CD4-positive, alpha-beta T cell (primary cell): ENCODE measurements at regions not wholly inside any gene's neighbourhood (a gene's known extent, or its start where the extent isn't known, plus 50 kb on each side); places are given as distances from the start of the nearest gene placed in this dataset.

ENCODE experiments used
- ATAC-seq: fragments of 200-7000 bp; cut with Tn5 transposase; one replicate; pipeline ENCODE4 v1.10.0; 2022; ENCODE audit warnings: mild to moderate bottlenecking; ENCODE audit not compliant: poor library complexity
- CTCF ChIA-PET: fragments of 350-600 bp; sonication (Branson Sonifier 250); formaldehyde crosslinking; loops from one replicate; lab custom pipeline; 2021; ENCODE audit warnings: antibody characterized with exemption, inconsistent platforms; lab: Charles Lee
- POLR2A ChIA-PET: fragments of 350-600 bp; sonication (Branson Sonifier 250); formaldehyde crosslinking; loops from one replicate; lab custom pipeline; 2021; ENCODE audit warnings: antibody characterized with exemption, inconsistent platforms; lab: Charles Lee
- DNase-seq, 14 experiments: peaks; one replicate each; pipeline ENCODE4 v3.0.0-alpha.2; 2013 to 2020; ENCODE audit warnings: mixed read lengths in 2 of 14
- H3K27ac ChIP-seq, 2 donors: one replicate each; pipeline versions ENCODE4 v1.5.1 to v1.7.0; 2013; ENCODE audit warnings: low read length in 2 of 2, low read depth in 1 of 2, mild to moderate bottlenecking in 1 of 2
- H3K27me3 ChIP-seq, 2 experiments: 1 replicate in 1 of 2; 2 replicates in 1 of 2; pipeline versions ENCODE4 v1.6.1 to v1.7.0; 2013; ENCODE audit warnings: low read length in 2 of 2, control low read depth in 1 of 2, mild to moderate bottlenecking in 1 of 2, moderate library complexity in 1 of 2; ENCODE audit not compliant: insufficient read depth in 2 of 2, control insufficient read depth in 1 of 2
- H3K36me3 ChIP-seq: one replicate; pipeline ENCODE4 v1.6.1; 2013; ENCODE audit warnings: low read length, control low read depth; ENCODE audit not compliant: insufficient read depth
- H3K4me1 ChIP-seq: one replicate; pipeline ENCODE4 v1.6.1; 2013; ENCODE audit warnings: low read length, control low read depth; ENCODE audit not compliant: insufficient read depth
- H3K4me3 ChIP-seq: one replicate; pipeline ENCODE4 v1.5.1; 2013; ENCODE audit warnings: mild to moderate bottlenecking, low read length, moderate library complexity
- H3K9me3 ChIP-seq, 2 experiments: 1 replicate in 1 of 2; 2 replicates in 1 of 2; pipeline versions ENCODE4 v1.6.1 to v1.7.0; 2013; ENCODE audit warnings: low read length in 2 of 2, mild to moderate bottlenecking in 2 of 2, control low read depth in 1 of 2, moderate library complexity in 1 of 2; ENCODE audit not compliant: control insufficient read depth in 1 of 2, insufficient read depth in 1 of 2
- H3K27ac Mint-ChIP-seq: one replicate; pipeline ENCODE4 v1.8.0; 2020; ENCODE audit warnings: mixed read lengths
- H3K27me3 Mint-ChIP-seq: one replicate; pipeline ENCODE4 v1.8.0; 2021; ENCODE audit warnings: mixed read lengths
- H3K36me3 Mint-ChIP-seq: one replicate; pipeline ENCODE4 v1.8.0; 2021; ENCODE audit warnings: low read depth, mixed read lengths
- H3K4me1 Mint-ChIP-seq: one replicate; pipeline ENCODE4 v1.8.0; 2021; ENCODE audit warnings: low read depth, mixed read lengths
- H3K4me3 Mint-ChIP-seq: one replicate; pipeline ENCODE4 v1.8.0; 2020; ENCODE audit warnings: mild to moderate bottlenecking, mixed read lengths
- H3K9me3 Mint-ChIP-seq: one replicate; pipeline ENCODE4 v1.8.0; 2020; ENCODE audit warnings: mixed read lengths
- CTCF ChIP-seq: fragments of 200-600 bp; IDR thresholded peaks from one replicate; pipeline ENCODE4 v1.8.0; 2022; ENCODE audit warnings: antibody characterized with exemption, mild to moderate bottlenecking
- intact Hi-C, 2 experiments: fragments of 100-400 bp; cut with DNase I in 1 of 2; cut with micrococcal nuclease in 1 of 2; formaldehyde crosslinking; loops; one replicate each; pipeline versions ENCODE4 v1.15.1 to v1.9.0; 2023 to 2025; cut with DNase I, micrococcal nuclease

GRCh38 chr3:182058488-182058887 lies 346.8 kb downstream of the SOX2 start:
- Mint-ChIP-seq H3K27me3 (no peaks in the 10 kb centered on the region), H3K4me1 (no peaks in the 10 kb centered on the region), H3K9me3 (no peaks in the 10 kb centered on the region), H3K36me3 (no peaks in the 10 kb centered on the region), H3K4me3 (no peak overlapping the region), H3K27ac (no peak overlapping the region)
- ATAC-seq: no peak
- Histone ChIP-seq H3K9me3 (no peaks in the 10 kb centered on the region), H3K27ac (no peak overlapping the region), H3K4me1 (no peaks in the 10 kb centered on the region), H3K27me3 (no peaks in the 10 kb centered on the region), H3K4me3 (no peak overlapping the region), H3K36me3 (no peaks in the 10 kb centered on the region)
- DNase-seq: no peak
- CTCF ChIA-PET: no interaction called here
- TF ChIP-seq CTCF: no peak
- intact Hi-C loops: no loop called here
- POLR2A ChIA-PET: no interaction called here

- H3K36me3 Mint-ChIP-seq: no peaks in the 10 kb centered on the region
- ATAC-seq: no peak
- H3K36me3 ChIP-seq: no peaks in the 10 kb centered on the region
- H3K27me3 ChIP-seq: no peaks in the 10 kb centered on the region
- no peak overlapping the region for H3K4me3 Mint-ChIP-seq
- ChIA-PET POLR2A (no interaction called here), CTCF (no interaction called here)
- H3K9me3 Mint-ChIP-seq: no peaks in the 10 kb centered on the region
- TF ChIP-seq CTCF: no peak
- H3K4me1 Mint-ChIP-seq: no peaks in the 10 kb centered on the region
- DNase-seq: no peak
- H3K27ac Mint-ChIP-seq: no peak overlapping the region
- no peak overlapping the region for H3K27ac ChIP-seq
- no peak overlapping the region for H3K4me3 ChIP-seq
- no peaks in the 10 kb centered on the region for H3K27me3 Mint-ChIP-seq
- intact Hi-C loops: no loop called here
- H3K9me3 ChIP-seq: no peaks in the 10 kb centered on the region
- no peaks in the 10 kb centered on the region for H3K4me1 ChIP-seq
Observed at GRCh38 chr3:182063742-182064141, 352.0 kb downstream of the SOX2 start.

GRCh38 chr3:182067423-182067822 lies 355.7 kb downstream of the SOX2 start:
- no peaks in the 10 kb centered on the region for H3K4me1 Mint-ChIP-seq
- POLR2A ChIA-PET: no interaction called here
- no peaks in the 10 kb centered on the region for H3K36me3 Mint-ChIP-seq
- no peaks in the 10 kb centered on the region for H3K36me3 ChIP-seq
- H3K4me1 ChIP-seq: no peaks in the 10 kb centered on the region
- H3K9me3 ChIP-seq: no peaks in the 10 kb centered on the region
- no peak overlapping the region for H3K4me3 Mint-ChIP-seq
- H3K27me3 Mint-ChIP-seq: no peaks in the 10 kb centered on the region
- CTCF ChIA-PET: no interaction called here
- TF ChIP-seq CTCF: no peak
- H3K9me3 Mint-ChIP-seq: no peaks in the 10 kb centered on the region
- H3K27me3 ChIP-seq: no peaks in the 10 kb centered on the region
- H3K27ac Mint-ChIP-seq: no peak overlapping the region
- no peak overlapping the region for H3K4me3 ChIP-seq
- DNase-seq (no peak), ATAC-seq (no peak)
- no peak overlapping the region for H3K27ac ChIP-seq
- intact Hi-C loops: no loop called here
